Glutamatergic neuron (in vitro differentiated cells): ENCODE measurements at regions not wholly inside any gene's neighbourhood (a gene's known extent, or its start where the extent isn't known, plus 50 kb on each side); places are given as distances from the start of the nearest gene placed in this dataset.

Source experiments
- DNase-seq: peaks from one replicate; pipeline ENCODE4 v3.0.0; 2022
- H3K27ac Mint-ChIP-seq: one replicate; pipeline ENCODE4 v1.8.0; 2020; ENCODE audit warnings: mild to moderate bottlenecking, mixed read lengths, inconsistent platforms; ENCODE audit not compliant: unreplicated experiment
- H3K27me3 Mint-ChIP-seq: one replicate; pipeline ENCODE4 v1.8.0; 2020; ENCODE audit warnings: mild to moderate bottlenecking, moderate library complexity, mixed read lengths, inconsistent platforms; ENCODE audit not compliant: unreplicated experiment
- H3K36me3 Mint-ChIP-seq: one replicate; pipeline ENCODE4 v1.8.0; 2020; ENCODE audit warnings: mild to moderate bottlenecking, mixed read lengths, inconsistent platforms; ENCODE audit not compliant: unreplicated experiment
- H3K4me1 Mint-ChIP-seq: one replicate; pipeline ENCODE4 v1.8.0; 2020; ENCODE audit warnings: mild to moderate bottlenecking, low read depth, mixed read lengths, inconsistent platforms; ENCODE audit not compliant: unreplicated experiment
- H3K4me3 Mint-ChIP-seq: one replicate; pipeline ENCODE4 v1.8.0; 2020; ENCODE audit warnings: mild to moderate bottlenecking, mixed read lengths, inconsistent platforms; ENCODE audit not compliant: unreplicated experiment
- H3K9me3 Mint-ChIP-seq: one replicate; pipeline ENCODE4 v1.8.0; 2020; ENCODE audit warnings: mild to moderate bottlenecking, moderate library complexity, mixed read lengths, inconsistent platforms; ENCODE audit not compliant: unreplicated experiment
- CTCF ChIP-seq: fragments of 200-600 bp; sonication (generic); IDR thresholded peaks from one replicate; pipeline ENCODE4 v1.5.0; 2021; ENCODE audit not compliant: partially characterized antibody, unreplicated experiment

DNA sequence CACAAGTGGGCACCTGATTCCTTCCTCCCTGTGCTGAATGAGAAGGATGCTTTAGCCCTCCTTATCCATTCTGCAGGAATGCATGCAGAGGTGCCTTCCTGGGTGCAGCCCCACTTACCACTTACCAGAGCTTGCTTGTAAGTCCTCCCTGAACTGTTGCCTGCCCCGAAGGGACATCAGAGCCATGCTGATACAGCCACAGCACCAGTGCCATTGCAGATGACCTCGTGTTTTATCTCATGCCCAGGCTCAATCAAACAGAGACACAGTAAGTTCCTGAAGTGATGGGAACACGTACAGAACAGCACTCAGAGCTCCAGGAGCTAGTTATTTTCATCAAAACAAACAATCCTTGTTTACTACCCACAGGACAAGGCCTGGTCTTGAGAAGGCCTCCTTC is 81.9 kb downstream of the ATP1A1 start:
- H3K4me1 Mint-ChIP-seq = peaks cover 30% of the 10 kb centered on the region
- DNase-seq = no peak
- TF ChIP-seq CTCF = no peak
- H3K4me3 Mint-ChIP-seq = no peak overlapping the region
- H3K27ac Mint-ChIP-seq = no peak overlapping the region
- peaks cover 5% of the 10 kb centered on the region for H3K27me3 Mint-ChIP-seq
- H3K36me3 Mint-ChIP-seq = no peaks in the 10 kb centered on the region
- H3K9me3 Mint-ChIP-seq = peaks cover 6% of the 10 kb centered on the region

DNA sequence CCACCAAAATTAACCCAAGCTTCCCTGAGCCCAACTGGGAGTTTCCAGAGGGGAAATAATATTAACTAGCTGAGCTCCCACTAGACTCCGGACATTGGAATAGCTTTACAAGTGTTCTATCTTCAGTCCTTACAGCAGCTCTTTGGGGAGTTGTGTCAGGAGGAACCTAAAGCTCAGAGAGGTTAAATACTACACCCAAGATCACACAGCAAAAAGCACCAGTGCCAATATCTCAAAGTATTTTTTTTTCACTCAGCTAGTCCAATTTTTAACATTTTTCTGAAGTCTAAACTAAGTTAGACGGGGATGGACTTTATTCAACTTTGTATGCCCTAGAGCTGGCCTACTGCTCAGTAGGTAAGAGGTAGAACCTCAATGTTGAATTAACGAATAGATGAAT is 82.5 kb downstream of the ATP1A1 start:
- Mint-ChIP-seq H3K36me3 (no peaks in the 10 kb centered on the region), H3K4me3 (no peak overlapping the region), H3K27ac (no peak overlapping the region), H3K9me3 (peaks cover 6% of the 10 kb centered on the region), H3K27me3 (peaks cover 5% of the 10 kb centered on the region), H3K4me1 (peaks cover 30% of the 10 kb centered on the region)
- TF ChIP-seq CTCF = no peak
- no peak for DNase-seq

DNA sequence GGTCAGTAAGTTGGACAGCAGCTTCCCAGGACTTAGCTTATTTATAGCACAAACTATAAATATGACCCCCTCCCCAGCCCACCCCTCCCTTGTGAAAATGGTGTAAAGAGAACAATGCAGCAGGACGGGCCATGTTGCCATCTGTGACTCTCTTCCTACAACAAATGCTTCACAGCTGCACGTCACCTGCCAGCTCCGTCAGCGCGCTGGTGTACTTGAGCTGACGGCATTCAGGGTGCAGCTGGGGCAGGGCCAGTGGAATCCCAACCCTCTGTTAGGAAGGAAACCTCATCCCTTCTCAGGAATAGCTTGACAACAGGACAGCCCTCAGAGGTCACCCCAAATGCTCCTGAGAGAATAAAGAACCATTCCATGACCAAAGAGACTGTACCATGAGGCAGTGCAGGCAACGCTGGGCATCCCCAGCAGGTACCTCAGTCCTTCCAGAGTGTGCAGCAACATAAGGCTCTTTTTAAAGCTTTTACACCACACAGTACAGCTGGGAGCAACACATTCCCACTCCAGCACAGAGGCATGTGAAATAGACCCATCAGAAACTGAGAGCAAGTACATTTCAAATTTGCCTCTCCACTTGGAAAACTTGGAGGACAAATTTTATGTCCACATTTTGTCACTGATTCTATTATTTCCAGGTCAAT is 85.0 kb downstream of the ATP1A1 start:
- peak; percentile 71 for DNase-seq

GRCh38 chr1:116458695-116459094 is 85.7 kb downstream of the ATP1A1 start:
- DNase-seq = no peak
- H3K27ac Mint-ChIP-seq = peak overlapping the region; percentile 80
- H3K4me3 Mint-ChIP-seq = peak overlapping the region; percentile 23

More for the DNA sequence above, 85.0 kb downstream of the ATP1A1 start:
- Mint-ChIP-seq H3K9me3 (peaks cover 6% of the 10 kb centered on the region), H3K27ac (peak overlapping the region; percentile 94), H3K27me3 (peaks cover 5% of the 10 kb centered on the region), H3K4me1 (peaks cover 15% of the 10 kb centered on the region), H3K36me3 (no peaks in the 10 kb centered on the region), H3K4me3 (peak overlapping the region; percentile 60)
- no peak for TF ChIP-seq CTCF

More at GRCh38 chr1:116458695-116459094, 85.7 kb downstream of the ATP1A1 start:
- H3K36me3 Mint-ChIP-seq = no peaks in the 10 kb centered on the region
- H3K27me3 Mint-ChIP-seq = peaks cover 5% of the 10 kb centered on the region
- H3K9me3 Mint-ChIP-seq = peaks cover 6% of the 10 kb centered on the region
- peaks cover 15% of the 10 kb centered on the region for H3K4me1 Mint-ChIP-seq
- TF ChIP-seq CTCF = no peak
